Astrocyte (in vitro differentiated cells and primary cell): ENCODE measurements at regions not wholly inside any gene's neighbourhood (a gene's known extent, or its start where the extent isn't known, plus 50 kb on each side); places are given as distances from the start of the nearest gene placed in this dataset.
A peak's percentile ranks its signal among the peaks of the same experiment; 100 is the strongest.

Experiments used
- DNase-seq: peaks from one replicate; pipeline ENCODE4 v3.0.0-alpha.2; 2010; ENCODE audit warnings: low read depth
- FAIRE-seq: peaks from 2 replicates; lab custom pipeline; 2011; peaks lifted over from hg19 to GRCh38; lab: Jason Lieb, UNC
- H2AFZ ChIP-seq: 2 replicates; pipeline ENCODE4 v1.6.0; 2012; ENCODE audit warnings: low read depth, low read length, inconsistent platforms
- H3K27ac ChIP-seq: 2 replicates; pipeline ENCODE4 v1.5.1; 2011; ENCODE audit warnings: low read depth, low read length, inconsistent platforms
- H3K27me3 ChIP-seq: 2 replicates; pipeline ENCODE4 v1.6.0; 2011; ENCODE audit warnings: low read length, inconsistent platforms; ENCODE audit not compliant: insufficient read depth
- H3K36me3 ChIP-seq: 2 replicates; pipeline ENCODE4 v1.5.1; 2011; ENCODE audit warnings: low read length, inconsistent platforms; ENCODE audit not compliant: insufficient read depth
- H3K4me1 ChIP-seq: 2 replicates; pipeline ENCODE4 v1.5.1; 2011; ENCODE audit warnings: low read length, inconsistent platforms; ENCODE audit not compliant: insufficient read depth
- H3K4me2 ChIP-seq: 2 replicates; pipeline ENCODE4 v1.6.0; 2012; ENCODE audit warnings: low read length, inconsistent platforms
- H3K4me3 ChIP-seq: 2 replicates; pipeline ENCODE4 v1.5.1; 2011; ENCODE audit warnings: low read depth, mild to moderate bottlenecking, low read length, inconsistent platforms; ENCODE audit not compliant: insufficient read depth
- H3K79me2 ChIP-seq: 2 replicates; pipeline ENCODE4 v1.6.0; 2012; ENCODE audit warnings: mild to moderate bottlenecking, low read length, inconsistent platforms; ENCODE audit not compliant: insufficient read depth
- H3K9ac ChIP-seq: 2 replicates; pipeline ENCODE4 v1.6.0; 2012; ENCODE audit warnings: mild to moderate bottlenecking, low read length, inconsistent platforms
- H3K9me3 ChIP-seq: 2 replicates; pipeline ENCODE4 v1.5.1; 2012; ENCODE audit warnings: low read depth, mild to moderate bottlenecking, low read length, inconsistent platforms; ENCODE audit not compliant: insufficient read depth
- H4K20me1 ChIP-seq: 2 replicates; pipeline ENCODE4 v1.6.0; 2012; ENCODE audit warnings: low read length, inconsistent platforms; ENCODE audit not compliant: insufficient read depth
- H3K27ac Mint-ChIP-seq: one replicate; pipeline ENCODE4 v1.8.0; 2021; ENCODE audit warnings: mild to moderate bottlenecking, mixed read lengths; ENCODE audit not compliant: unreplicated experiment
- H3K27me3 Mint-ChIP-seq: one replicate; pipeline ENCODE4 v1.8.0; 2021; ENCODE audit warnings: low read depth, mixed read lengths; ENCODE audit not compliant: unreplicated experiment
- H3K36me3 Mint-ChIP-seq: one replicate; pipeline ENCODE4 v1.8.0; 2021; ENCODE audit warnings: low read depth, mixed read lengths; ENCODE audit not compliant: unreplicated experiment
- H3K4me1 Mint-ChIP-seq: one replicate; pipeline ENCODE4 v1.8.0; 2021; ENCODE audit warnings: low read depth, mixed read lengths; ENCODE audit not compliant: unreplicated experiment
- H3K4me3 Mint-ChIP-seq: one replicate; pipeline ENCODE4 v1.8.0; 2021; ENCODE audit warnings: mild to moderate bottlenecking, moderate library complexity, mixed read lengths; ENCODE audit not compliant: unreplicated experiment
- H3K9me3 Mint-ChIP-seq: one replicate; pipeline ENCODE4 v1.8.0; 2021; ENCODE audit warnings: mild to moderate bottlenecking, mixed read lengths; ENCODE audit not compliant: unreplicated experiment
- CTCF ChIP-seq: IDR thresholded peaks from 2 replicates; pipeline ENCODE4 v1.5.1; 2011; ENCODE audit warnings: low read depth, mild to moderate bottlenecking, inconsistent platforms, low read length, moderate library complexity; ENCODE audit not compliant: insufficient read depth
- EZH2 ChIP-seq: IDR thresholded peaks from 2 replicates; pipeline ENCODE4 v1.6.1; 2012; ENCODE audit warnings: mild to moderate bottlenecking, low read length, inconsistent platforms; ENCODE audit not compliant: insufficient read depth

- H3K36me3 Mint-ChIP-seq: peaks cover 2% of the 10 kb centered on the region
- no peaks in the 10 kb centered on the region for H3K36me3 ChIP-seq
- H4K20me1 ChIP-seq: no peaks in the 10 kb centered on the region
- no peak for FAIRE-seq
- H3K4me1 Mint-ChIP-seq: no peaks in the 10 kb centered on the region
- no peak overlapping the region for H3K27ac ChIP-seq
- peaks cover 40% of the 10 kb centered on the region for H3K27me3 Mint-ChIP-seq
- H3K27ac Mint-ChIP-seq: no peak overlapping the region
- H3K4me3 Mint-ChIP-seq: no peak overlapping the region
- H3K9ac ChIP-seq: no peak overlapping the region
- no peak overlapping the region for H3K4me2 ChIP-seq
- H3K9me3 Mint-ChIP-seq: peaks cover 4% of the 10 kb centered on the region
- TF ChIP-seq CTCF (no peak), EZH2 (no peak)
- H3K4me1 ChIP-seq: no peaks in the 10 kb centered on the region
- H3K27me3 ChIP-seq: no peaks in the 10 kb centered on the region
- H3K79me2 ChIP-seq: no peaks in the 10 kb centered on the region
- H2AFZ ChIP-seq: no peak overlapping the region
- no peak overlapping the region for H3K4me3 ChIP-seq
- DNase-seq: no peak
- H3K9me3 ChIP-seq: peaks cover 5% of the 10 kb centered on the region
These were observed 401.0 kb upstream of the EEF2KMT start for GRCh38 chr16:5498562-5498961.

GRCh38 chr16:5496013-5496412 is 398.4 kb upstream of the EEF2KMT start:
- Histone ChIP-seq H3K36me3 (no peaks in the 10 kb centered on the region), H4K20me1 (no peaks in the 10 kb centered on the region), H3K27me3 (no peaks in the 10 kb centered on the region), H3K4me3 (no peak overlapping the region), H3K9ac (no peak overlapping the region), H3K27ac (no peak overlapping the region), H2AFZ (no peak overlapping the region), H3K9me3 (peaks cover 5% of the 10 kb centered on the region), H3K4me2 (no peak overlapping the region), H3K79me2 (no peaks in the 10 kb centered on the region), H3K4me1 (no peaks in the 10 kb centered on the region)
- Mint-ChIP-seq H3K36me3 (peaks cover 2% of the 10 kb centered on the region), H3K27me3 (peaks cover 32% of the 10 kb centered on the region), H3K9me3 (peaks cover 4% of the 10 kb centered on the region), H3K27ac (no peak overlapping the region), H3K4me3 (no peak overlapping the region), H3K4me1 (no peaks in the 10 kb centered on the region)
- DNase-seq: no peak
- no peak for FAIRE-seq
- TF ChIP-seq CTCF (no peak), EZH2 (no peak)

GRCh38 chr16:5490499-5490898 is 392.9 kb upstream of the EEF2KMT start:
- Mint-ChIP-seq H3K27ac (no peak overlapping the region), H3K9me3 (no peaks in the 10 kb centered on the region), H3K4me3 (no peak overlapping the region), H3K4me1 (no peaks in the 10 kb centered on the region), H3K27me3 (peaks cover 27% of the 10 kb centered on the region), H3K36me3 (no peaks in the 10 kb centered on the region)
- Histone ChIP-seq H2AFZ (no peak overlapping the region), H3K9me3 (peaks cover 5% of the 10 kb centered on the region), H3K27ac (no peak overlapping the region), H3K27me3 (no peaks in the 10 kb centered on the region), H4K20me1 (no peaks in the 10 kb centered on the region), H3K36me3 (no peaks in the 10 kb centered on the region), H3K4me1 (no peaks in the 10 kb centered on the region), H3K4me2 (no peak overlapping the region), H3K79me2 (no peaks in the 10 kb centered on the region), H3K9ac (no peak overlapping the region), H3K4me3 (no peak overlapping the region)
- DNase-seq (no peak), FAIRE-seq (no peak)
- TF ChIP-seq EZH2 (no peak), CTCF (peak; percentile 40)
